IMR-90 (cell line): ENCODE measurements at regions not wholly inside any gene's neighbourhood (a gene's known extent, or its start where the extent isn't known, plus 50 kb on each side); places are given as distances from the start of the nearest gene placed in this dataset.

Source experiments
- ATAC-seq: fragments of 200-7000 bp; cut with Tn5 transposase; 2 replicates; pipeline ENCODE4 v1.9.1; 2020; ENCODE audit warnings: low read depth, mild to moderate bottlenecking, moderate library complexity
- BruUV-seq: library from RNA; stranded (reverse); fragments of 400-500 nt; replicated peaks from 2 replicates; lab custom pipeline; 2021; lab: Mats Ljungman, UMichigan
- CTCF ChIA-PET: fragments of 300-600 bp; formaldehyde crosslinking; extraction: SDS; loops from one replicate; lab custom pipeline; 2021; ENCODE audit warnings: antibody characterized with exemption; lab: Yijun Ruan, JAX
- POLR2A ChIA-PET: fragments of 300-600 bp; sonication (Branson Sonifier 250); formaldehyde crosslinking; loops from one replicate; lab custom pipeline; 2022; ENCODE audit warnings: antibody characterized with exemption; ENCODE audit not compliant: unreplicated experiment; lab: Charles Lee
- DNase-seq: peaks from one replicate; pipeline ENCODE4 v3.0.0; 2013
- H2AFZ ChIP-seq: replicated peaks from 2 replicates; pipeline ENCODE3; 2013; ENCODE audit warnings: low read length, mild to moderate bottlenecking; ENCODE audit not compliant: poor library complexity
- H2AK5ac ChIP-seq: 2 replicates; pipeline ENCODE4 v1.6.1; 2013; ENCODE audit warnings: low read depth, low read length, inconsistent platforms
- H2AK9ac ChIP-seq: replicated peaks from 2 replicates; pipeline ENCODE3; 2013; ENCODE audit warnings: mild to moderate bottlenecking, low read depth, low read length, moderate library complexity; ENCODE audit not compliant: poor library complexity
- H2BK120ac ChIP-seq: 2 replicates; pipeline ENCODE4 v1.6.1; 2013; ENCODE audit warnings: low read depth, low read length, inconsistent platforms
- H2BK15ac ChIP-seq: 3 replicates; pipeline ENCODE4 v1.6.1; 2013; ENCODE audit warnings: low read depth, low read length, inconsistent platforms
- H2BK20ac ChIP-seq: 2 replicates; pipeline ENCODE4 v1.6.1; 2013; ENCODE audit warnings: low read depth, mild to moderate bottlenecking, inconsistent platforms, low read length, moderate library complexity
- H2BK5ac ChIP-seq: 2 replicates; pipeline ENCODE4 v1.6.1; 2013; ENCODE audit warnings: mild to moderate bottlenecking, low read depth, low read length, inconsistent platforms; ENCODE audit not compliant: poor library complexity, severe bottlenecking
- H3K14ac ChIP-seq: replicated peaks from 2 replicates; pipeline ENCODE4 v1.6.1; 2013; ENCODE audit warnings: low read depth, low read length, inconsistent platforms
- H3K18ac ChIP-seq: 2 replicates; pipeline ENCODE4 v1.6.1; 2013; ENCODE audit warnings: low read depth, low read length, control low read depth
- H3K23ac ChIP-seq: 2 replicates; pipeline ENCODE4 v1.6.1; 2013; ENCODE audit warnings: low read depth, low read length, inconsistent platforms
- H3K27ac ChIP-seq: 2 replicates; pipeline ENCODE4 v1.5.1; 2013; ENCODE audit warnings: mild to moderate bottlenecking, control low read depth, low read length; ENCODE audit not compliant: insufficient read depth
- H3K27me3 ChIP-seq: 2 replicates; pipeline ENCODE4 v1.6.1; 2013; ENCODE audit warnings: low read length; ENCODE audit not compliant: control insufficient read depth, insufficient read depth
- H3K36me3 ChIP-seq: 2 replicates; pipeline ENCODE4 v1.6.1; 2013; ENCODE audit warnings: low read length, mixed read lengths; ENCODE audit not compliant: control insufficient read depth, insufficient read depth
- H3K4ac ChIP-seq: 2 replicates; pipeline ENCODE4 v1.6.1; 2013; ENCODE audit warnings: low read depth, low read length, inconsistent platforms
- H3K4me1 ChIP-seq: 2 replicates; pipeline ENCODE4 v1.6.1; 2013; ENCODE audit warnings: low read length, mixed read lengths; ENCODE audit not compliant: control insufficient read depth, insufficient read depth
- H3K4me2 ChIP-seq: 2 replicates; pipeline ENCODE4 v1.6.1; 2013; ENCODE audit warnings: low read depth, mild to moderate bottlenecking, control low read depth, low read length, moderate library complexity
- H3K4me3 ChIP-seq: 2 replicates; pipeline ENCODE4 v1.5.1; 2013; ENCODE audit warnings: low read depth, mild to moderate bottlenecking, control low read depth, low read length, moderate library complexity; ENCODE audit not compliant: insufficient read depth
- H3K56ac ChIP-seq: 2 replicates; pipeline ENCODE4 v1.6.1; 2013; ENCODE audit warnings: low read length, inconsistent platforms; ENCODE audit not compliant: insufficient read depth; ENCODE audit errors: extremely low read depth
- H3K79me1 ChIP-seq, 2 experiments: 2 replicates each; pipeline ENCODE4 v1.6.1; 2013; ENCODE audit warnings: low read length in 2 of 2, inconsistent platforms in 1 of 2, low read depth in 1 of 2
- H3K9ac ChIP-seq: 2 replicates; pipeline ENCODE4 v1.6.1; 2013; ENCODE audit warnings: low read depth, low read length, control low read depth
- H3K9me1 ChIP-seq: 2 replicates; pipeline ENCODE4 v1.6.1; 2013; ENCODE audit warnings: low read length, inconsistent platforms; ENCODE audit not compliant: insufficient read depth
- H3K9me3 ChIP-seq: 2 replicates; pipeline ENCODE4 v1.6.1; 2013; ENCODE audit warnings: low read length; ENCODE audit not compliant: control insufficient read depth, insufficient read depth
- H4K20me1 ChIP-seq: 2 replicates; pipeline ENCODE4 v1.6.1; 2013; ENCODE audit warnings: low read length, inconsistent platforms; ENCODE audit not compliant: insufficient read depth
- H4K5ac ChIP-seq: 2 replicates; pipeline ENCODE4 v1.6.1; 2013; ENCODE audit warnings: mild to moderate bottlenecking, low read depth, low read length, control low read depth
- H4K8ac ChIP-seq, 2 experiments: 2 replicates each; pipeline ENCODE4 v1.6.1; 2013; ENCODE audit warnings: low read depth in 2 of 2, low read length in 2 of 2, control low read depth in 1 of 2, inconsistent platforms in 1 of 2
- H4K91ac ChIP-seq: 2 replicates; pipeline ENCODE4 v1.6.1; 2013; ENCODE audit warnings: low read depth, low read length, inconsistent platforms; ENCODE audit not compliant: insufficient read depth
- CEBPB ChIP-seq: IDR thresholded peaks from 2 replicates; pipeline ENCODE4 v1.6.1; 2012; ENCODE audit warnings: low read depth, low read length, improper control_type of control experiment
- MXI1 ChIP-seq: IDR thresholded peaks from 2 replicates; pipeline ENCODE4 v1.6.1; 2012; ENCODE audit warnings: low read depth, mild to moderate bottlenecking, low read length, moderate library complexity, borderline replicate concordance
- NFE2L2 ChIP-seq: fragments of 150-350 bp; IDR thresholded peaks from 2 replicates; pipeline ENCODE4 v1.6.1; 2016; ENCODE audit warnings: low read depth, mild to moderate bottlenecking, low read length
- RAD21 ChIP-seq: IDR thresholded peaks from 2 replicates; pipeline ENCODE4 v1.6.1; 2012; ENCODE audit warnings: low read length, improper control_type of control experiment
- RCOR1 ChIP-seq: IDR thresholded peaks from 2 replicates; pipeline ENCODE4 v1.6.1; 2012; ENCODE audit warnings: mild to moderate bottlenecking, low read length, improper control_type of control experiment; ENCODE audit not compliant: insufficient replicate concordance
- SMC3 ChIP-seq: fragments of 150-350 bp; IDR thresholded peaks from 2 replicates; pipeline ENCODE4 v1.6.1; 2016; ENCODE audit warnings: low read depth, mild to moderate bottlenecking, antibody characterized with exemption, low read length, moderate library complexity
- WGBS, 2 experiments: methylation state at CpG; one replicate each; pipeline versions ENCODE4 v1.1.5 to v1.1.7; 2013; ENCODE audit warnings: missing lambda C conversion rate in 2 of 2; ENCODE audit not compliant: insufficient read length in 1 of 2; ENCODE audit errors: extremely low coverage in 2 of 2; 5-methylcytosine and 5-hydroxymethylcytosine counted together
- dilution Hi-C: fragments of 300-500 bp; cut with HindIII; formaldehyde crosslinking; loops from one replicate; pipeline ENCODE4 v1.14.3; 2018; ENCODE audit warnings: low sequenced_read_pairs; ENCODE audit not compliant: unreplicated experiment
- in situ Hi-C: fragments of 300-500 bp; cut with MboI; formaldehyde crosslinking; loops from 3 replicates; pipeline ENCODE4 v1.14.3; 2019; ENCODE audit warnings: low sequenced_read_pairs, inconsistent platforms, mixed read lengths
- intact Hi-C: fragments of 100-400 bp; cut with micrococcal nuclease; formaldehyde crosslinking; loops from 2 replicates; pipeline ENCODE4 v1.10.0; 2022
- TF ChIP-seq, protein P1 (sequence below): fragments of 150-350 bp; IDR thresholded peaks from 2 replicates; pipeline ENCODE4 v1.6.1; 2017; ENCODE audit warnings: mild to moderate bottlenecking, antibody characterized with exemption, low read length, low read depth
- TF ChIP-seq, protein P2 (sequence below): conservative IDR thresholded peaks from 2 replicates; pipeline ENCODE4 v1.5.1; 2012; ENCODE audit warnings: mild to moderate bottlenecking, low read depth, low read length, improper control_type of control experiment

DNA sequence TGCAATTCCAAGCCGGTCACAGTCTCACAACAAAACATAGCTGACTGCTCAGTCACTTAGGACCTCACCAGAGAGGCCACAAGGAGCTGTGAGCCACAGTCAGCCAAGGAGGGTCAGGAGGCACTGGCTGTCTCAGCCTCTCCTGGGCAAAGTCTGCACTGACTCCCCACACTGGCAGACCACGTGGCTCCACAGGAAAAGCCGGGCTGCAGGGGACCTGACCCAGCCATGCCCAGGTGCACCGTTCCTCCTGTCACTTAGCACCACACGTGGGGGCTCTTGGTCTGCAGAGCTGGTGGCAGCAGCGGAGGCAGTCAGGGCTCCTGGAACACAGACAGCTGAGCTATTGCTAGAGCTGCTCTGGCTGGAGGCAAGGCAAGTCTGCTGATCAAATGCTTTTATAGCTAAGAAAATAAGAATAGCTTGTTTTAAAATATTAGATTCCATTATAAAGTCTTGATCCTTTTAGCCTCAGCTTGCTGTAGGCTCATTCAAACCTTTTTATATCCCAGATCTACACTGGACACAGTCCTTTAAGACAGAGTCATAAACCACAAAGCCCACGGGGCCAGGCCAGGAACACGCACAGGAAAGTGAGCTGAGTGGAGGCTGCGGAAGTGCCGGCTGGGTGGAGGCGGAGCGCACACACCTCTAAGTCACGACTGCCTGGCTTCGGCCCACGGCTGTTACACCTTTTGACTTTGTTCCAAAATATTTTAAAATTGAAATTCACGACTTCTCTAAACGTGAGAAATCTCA, 744.1 kb downstream of the UQCRFS1 start:
- TF ChIP-seq MXI1 (no peak), CEBPB (no peak), NFE2L2 (no peak), SMC3 (no peak), RAD21 (no peak), RCOR1 (no peak)
- TF ChIP-seq, protein P1, sequence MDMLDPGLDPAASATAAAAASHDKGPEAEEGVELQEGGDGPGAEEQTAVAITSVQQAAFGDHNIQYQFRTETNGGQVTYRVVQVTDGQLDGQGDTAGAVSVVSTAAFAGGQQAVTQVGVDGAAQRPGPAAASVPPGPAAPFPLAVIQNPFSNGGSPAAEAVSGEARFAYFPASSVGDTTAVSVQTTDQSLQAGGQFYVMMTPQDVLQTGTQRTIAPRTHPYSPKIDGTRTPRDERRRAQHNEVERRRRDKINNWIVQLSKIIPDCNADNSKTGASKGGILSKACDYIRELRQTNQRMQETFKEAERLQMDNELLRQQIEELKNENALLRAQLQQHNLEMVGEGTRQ = no peak
- TF ChIP-seq, protein P2, sequence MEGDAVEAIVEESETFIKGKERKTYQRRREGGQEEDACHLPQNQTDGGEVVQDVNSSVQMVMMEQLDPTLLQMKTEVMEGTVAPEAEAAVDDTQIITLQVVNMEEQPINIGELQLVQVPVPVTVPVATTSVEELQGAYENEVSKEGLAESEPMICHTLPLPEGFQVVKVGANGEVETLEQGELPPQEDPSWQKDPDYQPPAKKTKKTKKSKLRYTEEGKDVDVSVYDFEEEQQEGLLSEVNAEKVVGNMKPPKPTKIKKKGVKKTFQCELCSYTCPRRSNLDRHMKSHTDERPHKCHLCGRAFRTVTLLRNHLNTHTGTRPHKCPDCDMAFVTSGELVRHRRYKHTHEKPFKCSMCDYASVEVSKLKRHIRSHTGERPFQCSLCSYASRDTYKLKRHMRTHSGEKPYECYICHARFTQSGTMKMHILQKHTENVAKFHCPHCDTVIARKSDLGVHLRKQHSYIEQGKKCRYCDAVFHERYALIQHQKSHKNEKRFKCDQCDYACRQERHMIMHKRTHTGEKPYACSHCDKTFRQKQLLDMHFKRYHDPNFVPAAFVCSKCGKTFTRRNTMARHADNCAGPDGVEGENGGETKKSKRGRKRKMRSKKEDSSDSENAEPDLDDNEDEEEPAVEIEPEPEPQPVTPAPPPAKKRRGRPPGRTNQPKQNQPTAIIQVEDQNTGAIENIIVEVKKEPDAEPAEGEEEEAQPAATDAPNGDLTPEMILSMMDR = no peak
- Histone ChIP-seq H3K9ac (no peak overlapping the region), H2AFZ (no peak overlapping the region), H2BK120ac (no peak overlapping the region), H4K8ac (no peak overlapping the region), H3K56ac (no peak overlapping the region), H3K4ac (no peak overlapping the region), H2AK5ac (no peak overlapping the region), H3K4me2 (no peak overlapping the region), H3K23ac (no peak overlapping the region), H2BK5ac (no peak overlapping the region), H4K20me1 (no peaks in the 10 kb centered on the region), H3K4me1 (no peaks in the 10 kb centered on the region), H3K4me3 (no peak overlapping the region), H2BK20ac (no peak overlapping the region), H3K18ac (no peak overlapping the region), H3K27ac (no peak overlapping the region), H3K36me3 (no peaks in the 10 kb centered on the region), H3K9me1 (no peaks in the 10 kb centered on the region), H2AK9ac (no peak overlapping the region), H2BK15ac (no peak overlapping the region), H3K27me3 (no peaks in the 10 kb centered on the region), H3K79me1 (no peaks in the 10 kb centered on the region), H3K14ac (no peak overlapping the region), H3K9me3 (peaks cover 26% of the 10 kb centered on the region), H4K5ac (no peak overlapping the region), H4K91ac (no peak overlapping the region)
- no TSS peak for BruUV-seq
- dilution Hi-C loops = no loop called here
- DNase-seq (no peak), ATAC-seq (no peak)
- intact Hi-C loops = loop anchor here (5.0 kb wide), 1 partner anchor 238 kb away; no protein-coding TSS in a partner anchor
- WGBS, 2 experiments = 25% methylated on average over 8 of the region's 17 CpGs; no CpG with 5 or more reads in 1 of the 2 experiments
- in situ Hi-C loops = loop anchor here (5.0 kb wide), 1 partner anchor 238 kb away; no protein-coding TSS in a partner anchor
- POLR2A ChIA-PET = no interaction called here
- CTCF ChIA-PET = no interaction called here
